ENCODE measurements at regions not wholly inside any gene's neighbourhood (a gene's known extent, or its start where the extent isn't known, plus 50 kb on each side); places are given as distances from the start of the nearest gene placed in this dataset.

DNA sequence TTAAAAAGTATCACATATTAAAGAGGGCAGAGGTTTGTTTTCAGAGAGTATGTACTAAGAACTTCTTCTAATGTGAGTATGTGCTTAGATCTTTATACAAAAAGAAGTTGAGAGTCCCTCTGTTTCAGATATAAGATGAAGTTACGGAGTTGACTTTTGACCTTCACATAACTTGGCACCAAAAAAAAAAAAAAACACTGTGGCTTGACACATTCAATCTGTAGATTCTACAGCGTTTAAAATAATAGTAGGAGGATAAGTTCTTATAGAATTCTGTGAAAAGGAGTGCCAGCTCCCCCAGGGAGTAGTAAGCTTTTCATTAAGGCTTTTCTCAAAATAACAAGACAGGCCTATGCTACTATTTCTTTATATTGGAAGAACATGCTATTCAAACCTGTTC is 105.4 kb upstream of the LRP1B start:
- no peak for ATAC-seq
- DNase-seq (ENCODE audit: low spot score): no peak
- intact Hi-C loops (cut with DNase I): no loop called here

- intact Hi-C loops (cut with DNase I): no loop called here
- no peak for DNase-seq (ENCODE audit: low spot score)
- no peak for ATAC-seq
Measured at GRCh38 chr2:142234741-142235140, 103.9 kb upstream of the LRP1B start.

DNA sequence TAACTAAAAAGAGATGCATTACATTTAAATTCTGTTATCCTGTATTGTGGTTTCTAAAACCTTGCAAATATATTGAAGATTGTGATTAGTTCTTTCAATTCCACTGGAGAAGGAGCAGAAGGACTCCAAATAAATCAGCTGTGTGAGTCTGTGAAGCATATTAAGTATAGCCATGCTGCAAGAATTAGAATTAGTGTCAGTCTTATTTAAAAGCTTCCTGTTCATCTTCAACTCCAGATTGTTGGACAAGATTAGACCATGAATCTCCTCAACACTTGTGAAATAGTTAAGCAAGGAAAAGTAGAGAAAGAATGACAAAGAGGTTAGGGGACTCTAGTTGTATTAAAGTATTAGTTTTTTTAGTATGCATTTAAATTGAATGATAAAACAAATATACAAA is 92.5 kb upstream of the LRP1B start:
- intact Hi-C loops (cut with DNase I): no loop called here
- ATAC-seq: no peak
- no peak for DNase-seq (ENCODE audit: low spot score)

DNA sequence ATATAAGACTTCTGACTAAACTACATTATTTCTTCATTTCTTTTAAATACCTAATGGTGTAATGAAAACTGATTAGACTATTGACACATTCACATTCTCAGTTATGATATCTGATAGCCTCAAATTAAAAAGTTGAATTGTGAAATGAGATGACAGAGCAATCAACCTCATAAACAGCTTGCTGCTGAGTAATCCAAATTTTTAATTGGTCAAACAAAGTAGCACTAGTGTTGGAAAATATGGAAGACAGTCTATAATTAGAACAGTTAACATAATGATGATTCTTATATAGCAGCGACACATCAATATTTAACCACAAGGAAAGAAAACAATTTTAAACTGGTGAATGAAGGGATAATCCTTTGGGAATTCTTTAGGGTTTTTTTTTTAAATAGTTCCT is 91.9 kb upstream of the LRP1B start:
- intact Hi-C loops (cut with DNase I): no loop called here
- DNase-seq (ENCODE audit: low spot score) (no peak), ATAC-seq (no peak)

GRCh38 chr2:142220901-142221300 is 90.1 kb upstream of the LRP1B start:
- no peak for ATAC-seq

GRCh38 chr2:142220239-142220638 is 89.4 kb upstream of the LRP1B start:
- ATAC-seq: no peak
- no peak for DNase-seq (ENCODE audit: low spot score)
- intact Hi-C loops (cut with DNase I): no loop called here

More at GRCh38 chr2:142220901-142221300, 90.1 kb upstream of the LRP1B start:
- intact Hi-C loops (cut with DNase I): no loop called here
- DNase-seq (ENCODE audit: low spot score): no peak

DNA sequence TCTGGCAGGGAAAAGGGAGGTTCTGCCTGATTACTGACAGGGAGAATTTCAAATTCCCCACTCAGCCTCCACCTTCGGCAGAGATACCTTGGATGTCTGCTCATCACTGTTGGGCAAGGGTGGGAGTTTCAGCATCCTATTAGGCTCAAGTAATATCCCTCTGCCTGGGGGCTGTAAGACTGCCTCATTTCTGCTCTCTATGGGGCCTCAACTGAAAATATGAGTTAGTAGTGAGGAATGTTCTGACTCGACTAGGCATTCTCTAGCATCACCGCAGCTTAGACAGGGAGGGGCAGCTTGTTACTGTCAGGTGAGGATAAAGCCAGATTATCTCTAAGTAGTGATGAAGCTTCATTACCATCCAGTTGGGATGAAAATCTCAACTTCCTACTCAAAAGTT is 87.7 kb upstream of the LRP1B start:
- no peak for ATAC-seq
- DNase-seq (ENCODE audit: low spot score): no peak
- intact Hi-C loops (cut with DNase I): no loop called here

DNA sequence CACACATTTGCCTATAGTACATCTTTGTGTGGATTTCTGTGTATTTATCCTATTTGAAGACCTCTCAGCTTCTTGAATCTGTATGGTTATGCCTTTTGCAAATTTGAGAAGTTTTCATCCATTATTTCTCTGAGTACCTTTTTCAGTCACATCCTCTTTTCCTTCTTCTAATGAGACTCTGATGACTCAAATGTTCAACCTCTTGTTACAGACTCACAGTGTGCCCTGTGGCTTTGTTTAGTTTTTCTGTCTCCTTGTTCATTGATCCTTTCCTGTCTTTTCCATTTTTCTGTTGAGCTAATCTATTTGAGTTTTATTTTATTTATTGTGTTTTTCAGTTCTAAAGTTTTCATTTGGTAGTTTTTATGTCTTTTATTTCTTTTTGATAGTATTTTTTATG is 87.0 kb upstream of the LRP1B start:
- no peak for DNase-seq (ENCODE audit: low spot score)
- ATAC-seq: no peak
- intact Hi-C loops (cut with DNase I): no loop called here

- intact Hi-C loops (cut with DNase I): no loop called here
- no peak for DNase-seq (ENCODE audit: low spot score)
- no peak for ATAC-seq
Measured at GRCh38 chr2:142200062-142200461, 69.2 kb upstream of the LRP1B start.

GRCh38 chr2:142199073-142199472 is 68.3 kb upstream of the LRP1B start:
- ATAC-seq (no peak), DNase-seq (ENCODE audit: low spot score) (no peak)
- intact Hi-C loops (cut with DNase I): no loop called here

DNA sequence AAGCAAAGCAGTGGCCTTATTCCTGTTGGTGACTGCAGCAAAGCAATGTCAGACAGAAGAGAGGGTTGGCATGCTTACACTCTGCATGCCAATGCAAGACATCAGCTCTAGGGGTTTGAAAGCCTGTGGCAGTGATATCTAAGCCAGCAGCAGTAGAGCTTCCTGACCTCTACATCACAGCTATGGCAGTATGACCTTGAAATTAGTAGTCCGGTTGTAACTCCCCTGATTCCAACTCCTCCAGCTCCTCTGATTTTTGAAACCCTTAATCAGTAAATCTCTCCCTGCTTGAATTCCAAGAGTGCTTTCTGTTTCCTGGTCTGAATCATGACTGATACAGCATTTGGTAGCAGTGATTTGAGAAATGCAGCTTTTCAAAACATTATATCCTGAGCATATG is 60.0 kb upstream of the LRP1B start:
- intact Hi-C loops (cut with DNase I): no loop called here
- ATAC-seq (no peak), DNase-seq (ENCODE audit: low spot score) (no peak)

DNA sequence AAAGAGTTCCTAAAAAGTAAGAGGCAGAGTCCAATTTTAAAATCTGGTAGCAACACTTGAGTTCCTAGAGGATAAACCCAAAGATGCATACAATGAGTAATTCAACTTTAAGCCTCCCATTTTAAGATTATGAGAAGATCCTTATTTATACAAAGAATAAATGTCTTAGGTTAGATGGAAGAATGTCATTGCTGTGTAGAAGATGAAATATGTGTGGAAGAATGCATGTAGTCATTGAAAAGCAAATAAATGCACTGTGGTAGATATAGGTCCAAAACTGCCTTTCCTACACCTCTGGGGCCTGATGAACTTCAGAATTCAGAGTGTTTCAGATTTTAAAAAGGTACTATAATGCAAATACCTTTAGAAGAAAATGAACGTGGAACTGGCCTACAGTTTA is 58.7 kb upstream of the LRP1B start:
- ATAC-seq (no peak), DNase-seq (ENCODE audit: low spot score) (no peak)
- intact Hi-C loops (cut with DNase I): no loop called here

- no peak for ATAC-seq
- intact Hi-C loops (cut with DNase I): no loop called here
- no peak for DNase-seq (ENCODE audit: low spot score)
Measured at GRCh38 chr2:142188562-142188961, 57.7 kb upstream of the LRP1B start.

GRCh38 chr2:142180820-142181533 is 50.2 kb upstream of the LRP1B start:
- intact Hi-C loops (cut with DNase I): no loop called here
- ATAC-seq (no peak), DNase-seq (ENCODE audit: low spot score) (no peak)

Data from sciatic nerve (tissue), 2 donors.